Loucy (cell line): ENCODE measurements at regions not wholly inside any gene's neighbourhood (a gene's known extent, or its start where the extent isn't known, plus 50 kb on each side); places are given as distances from the start of the nearest gene placed in this dataset.

Experiments used
- EZH2phosphoT487 ChIP-seq: fragments of 200-600 bp; IDR thresholded peaks from 2 replicates; pipeline ENCODE4 v1.6.1; 2018; ENCODE audit warnings: antibody characterized with exemption, mild to moderate bottlenecking, moderate library complexity, borderline replicate concordance
- TF ChIP-seq, protein P1 (sequence below): fragments of 200-600 bp; sonication (generic); conservative IDR thresholded peaks from 2 replicates; pipeline ENCODE4 v1.5.1; 2014; ENCODE audit warnings: mild to moderate bottlenecking, antibody characterized with exemption, low read length

- TF ChIP-seq, protein P1, sequence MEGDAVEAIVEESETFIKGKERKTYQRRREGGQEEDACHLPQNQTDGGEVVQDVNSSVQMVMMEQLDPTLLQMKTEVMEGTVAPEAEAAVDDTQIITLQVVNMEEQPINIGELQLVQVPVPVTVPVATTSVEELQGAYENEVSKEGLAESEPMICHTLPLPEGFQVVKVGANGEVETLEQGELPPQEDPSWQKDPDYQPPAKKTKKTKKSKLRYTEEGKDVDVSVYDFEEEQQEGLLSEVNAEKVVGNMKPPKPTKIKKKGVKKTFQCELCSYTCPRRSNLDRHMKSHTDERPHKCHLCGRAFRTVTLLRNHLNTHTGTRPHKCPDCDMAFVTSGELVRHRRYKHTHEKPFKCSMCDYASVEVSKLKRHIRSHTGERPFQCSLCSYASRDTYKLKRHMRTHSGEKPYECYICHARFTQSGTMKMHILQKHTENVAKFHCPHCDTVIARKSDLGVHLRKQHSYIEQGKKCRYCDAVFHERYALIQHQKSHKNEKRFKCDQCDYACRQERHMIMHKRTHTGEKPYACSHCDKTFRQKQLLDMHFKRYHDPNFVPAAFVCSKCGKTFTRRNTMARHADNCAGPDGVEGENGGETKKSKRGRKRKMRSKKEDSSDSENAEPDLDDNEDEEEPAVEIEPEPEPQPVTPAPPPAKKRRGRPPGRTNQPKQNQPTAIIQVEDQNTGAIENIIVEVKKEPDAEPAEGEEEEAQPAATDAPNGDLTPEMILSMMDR: no peak
- no peak for TF ChIP-seq EZH2phosphoT487
Observed at GRCh38 chr13:108455320-108455719, 174.1 kb upstream of the MYO16 start.
